ENCODE measurements at regions not wholly inside any gene's neighbourhood (a gene's known extent, or its start where the extent isn't known, plus 50 kb on each side); places are given as distances from the start of the nearest gene placed in this dataset.
"Not testable (repeated sequence)": the region's sequence is repeated elsewhere in the genome, so short reads cannot be mapped to it uniquely, and the experiment has no call there.

- DNase-seq, result no peak
Observed at GRCh38 chr14:89078021-89078795, 253.8 kb downstream of the TTC8 start.

- no peak for DNase-seq
Observed at GRCh38 chr14:89085231-89085731, 260.8 kb downstream of the TTC8 start.

- no peak for DNase-seq
Observed at GRCh38 chr14:89085737-89086382, 261.4 kb downstream of the TTC8 start.

- DNase-seq, result no peak
Observed at GRCh38 chr14:89088530-89088929, 264.1 kb downstream of the TTC8 start.

- no peak for DNase-seq
Observed at GRCh38 chr14:89089330-89089729, 264.9 kb downstream of the TTC8 start.

GRCh38 chr14:89091781-89092180 lies 267.3 kb downstream of the TTC8 start:
- DNase-seq, result no peak

GRCh38 chr14:89093083-89093730 lies 268.8 kb downstream of the TTC8 start:
- no peak for DNase-seq

- DNase-seq, result no peak
Observed at GRCh38 chr14:89095036-89095435, 270.6 kb downstream of the TTC8 start.

- no peak for DNase-seq
Observed at GRCh38 chr14:89096946-89097345, 272.5 kb downstream of the TTC8 start.

- no peak for DNase-seq
Observed at GRCh38 chr14:89098254-89098653, 273.8 kb downstream of the TTC8 start.

- DNase-seq, result not testable (repeated sequence)
Observed at GRCh38 chr14:89104171-89104817, 279.8 kb downstream of the TTC8 start.

- not testable (repeated sequence) for DNase-seq
Observed at GRCh38 chr14:89104861-89105260, 280.4 kb downstream of the TTC8 start.

All from NCI-H526 treated with DMSO at 0.1 percent for 48 hours (cell line).